H9 (cell line): ENCODE measurements at regions not wholly inside any gene's neighbourhood (a gene's known extent, or its start where the extent isn't known, plus 50 kb on each side); places are given as distances from the start of the nearest gene placed in this dataset.
A peak's percentile ranks its signal among the peaks of the same experiment; 100 is the strongest.

Experiments used
- DNase-seq: peaks from one replicate; pipeline ENCODE4 v3.0.0-alpha.2; 2017
- H2AFZ ChIP-seq: one replicate; pipeline ENCODE4 v1.6.1; 2013; ENCODE audit warnings: mild to moderate bottlenecking, low read length, control low read depth, moderate library complexity
- H2AK5ac ChIP-seq: 2 replicates; pipeline ENCODE4 v1.6.1; 2013; ENCODE audit warnings: low read length, control low read depth, mixed read lengths; ENCODE audit not compliant: insufficient read length
- H2BK120ac ChIP-seq: one replicate; pipeline ENCODE4 v1.6.1; 2013; ENCODE audit warnings: low read depth, mild to moderate bottlenecking, low read length, control low read depth, inconsistent platforms; ENCODE audit not compliant: poor library complexity, severe bottlenecking
- H2BK12ac ChIP-seq: 2 replicates; pipeline ENCODE4 v1.6.1; 2013; ENCODE audit warnings: low read length, control low read depth, mixed read lengths, low read depth; ENCODE audit not compliant: insufficient read length
- H2BK15ac ChIP-seq: 2 replicates; pipeline ENCODE4 v1.6.1; 2013; ENCODE audit warnings: low read depth, low read length, control low read depth
- H2BK20ac ChIP-seq: one replicate; pipeline ENCODE4 v1.6.1; 2013; ENCODE audit warnings: low read depth, mild to moderate bottlenecking, low read length, control low read depth, inconsistent platforms; ENCODE audit not compliant: poor library complexity, severe bottlenecking
- H2BK5ac ChIP-seq: 2 replicates; pipeline ENCODE4 v1.6.1; 2013; ENCODE audit warnings: low read length, control low read depth, mixed read lengths; ENCODE audit not compliant: insufficient read length
- H3K14ac ChIP-seq: 2 replicates; pipeline ENCODE4 v1.6.1; 2013; ENCODE audit warnings: low read length, control low read depth; ENCODE audit not compliant: insufficient read depth
- H3K18ac ChIP-seq: 2 replicates; pipeline ENCODE4 v1.6.1; 2013; ENCODE audit warnings: low read depth, mild to moderate bottlenecking, mixed read lengths, low read length, control low read depth; ENCODE audit not compliant: insufficient read length
- H3K23ac ChIP-seq: 2 replicates; pipeline ENCODE4 v1.6.1; 2013; ENCODE audit warnings: low read length, control low read depth, mixed read lengths, low read depth; ENCODE audit not compliant: insufficient read length
- H3K23me2 ChIP-seq: 2 replicates; pipeline ENCODE4 v1.6.1; 2013; ENCODE audit warnings: low read depth, mild to moderate bottlenecking, mixed read lengths, low read length, control low read depth; ENCODE audit not compliant: insufficient read length, poor library complexity, severe bottlenecking
- H3K27ac ChIP-seq: 2 replicates; pipeline ENCODE4 v1.5.1; 2013; ENCODE audit warnings: low read length, control low read depth, mixed read lengths, low read depth; ENCODE audit not compliant: insufficient read length
- H3K27me3 ChIP-seq: 2 replicates; pipeline ENCODE4 v1.6.1; 2013; ENCODE audit warnings: low read length, control low read depth, inconsistent platforms; ENCODE audit not compliant: insufficient read depth
- H3K4ac ChIP-seq: 2 replicates; pipeline ENCODE4 v1.6.1; 2013; ENCODE audit warnings: low read depth, mild to moderate bottlenecking, control low read depth, inconsistent platforms, low read length, moderate library complexity
- H3K4me1 ChIP-seq: 2 replicates; pipeline ENCODE4 v1.6.1; 2013; ENCODE audit warnings: low read length, control low read depth, inconsistent platforms; ENCODE audit not compliant: insufficient read depth
- H3K4me2 ChIP-seq: 2 replicates; pipeline ENCODE4 v1.6.1; 2013; ENCODE audit warnings: low read length, control low read depth, mixed read lengths; ENCODE audit not compliant: insufficient read length, insufficient read depth
- H3K56ac ChIP-seq: 2 replicates; pipeline ENCODE4 v1.6.1; 2013; ENCODE audit warnings: low read depth, mild to moderate bottlenecking, mixed read lengths, low read length, control low read depth; ENCODE audit not compliant: insufficient read length
- H3K79me1 ChIP-seq: 2 replicates; pipeline ENCODE4 v1.6.1; 2013; ENCODE audit warnings: low read depth, mild to moderate bottlenecking, moderate library complexity, low read length, control low read depth, inconsistent platforms; ENCODE audit not compliant: insufficient read depth, poor library complexity, severe bottlenecking
- H3K79me2 ChIP-seq: 2 replicates; pipeline ENCODE4 v1.6.1; 2013; ENCODE audit warnings: low read length, control low read depth, inconsistent platforms; ENCODE audit not compliant: insufficient read depth
- H3K9ac ChIP-seq: 2 replicates; pipeline ENCODE4 v1.6.1; 2013; ENCODE audit warnings: low read length, control low read depth, mixed read lengths; ENCODE audit not compliant: insufficient read length; ENCODE audit errors: extremely low read depth
- H3K9me3 ChIP-seq: one replicate; pipeline ENCODE4 v1.6.1; 2013; ENCODE audit warnings: low read depth, low read length, inconsistent platforms; ENCODE audit not compliant: control insufficient read depth
- H3T11ph ChIP-seq: one replicate; pipeline ENCODE4 v1.6.1; 2013; ENCODE audit warnings: mild to moderate bottlenecking, low read length, control low read depth, inconsistent platforms
- H4K20me1 ChIP-seq: one replicate; pipeline ENCODE4 v1.6.1; 2013; ENCODE audit not compliant: control insufficient read depth, insufficient read length, insufficient read depth
- H4K5ac ChIP-seq: 2 replicates; pipeline ENCODE4 v1.6.1; 2013; ENCODE audit warnings: low read depth, mild to moderate bottlenecking, mixed read lengths, low read length, control low read depth; ENCODE audit not compliant: insufficient read length
- H4K8ac ChIP-seq: replicated peaks from 2 replicates; pipeline ENCODE4 v1.6.1; 2013; ENCODE audit warnings: low read length, control low read depth, mixed read lengths, low read depth; ENCODE audit not compliant: insufficient read length
- H4K91ac ChIP-seq: 2 replicates; pipeline ENCODE4 v1.6.1; 2013; ENCODE audit warnings: low read depth, mild to moderate bottlenecking, moderate library complexity, mixed read lengths, low read length, control low read depth; ENCODE audit not compliant: insufficient read length
- H3K27ac Mint-ChIP-seq, 3 experiments: 2 replicates in 2 of 3; 3 replicates in 1 of 3; pipeline ENCODE4 v1.8.0; 2020 to 2021; ENCODE audit warnings: mixed read lengths in 3 of 3, mild to moderate bottlenecking in 1 of 3, moderate library complexity in 1 of 3
- H3K27me3 Mint-ChIP-seq: 2 replicates; pipeline ENCODE4 v1.8.0; 2021; ENCODE audit warnings: low read depth, mild to moderate bottlenecking, moderate library complexity, mixed read lengths
- H3K36me3 Mint-ChIP-seq, 3 experiments: 2 replicates in 2 of 3; 3 replicates in 1 of 3; pipeline ENCODE4 v1.8.0; 2020 to 2021; ENCODE audit warnings: low read depth in 3 of 3, mixed read lengths in 3 of 3; ENCODE audit not compliant: insufficient read depth in 1 of 3
- H3K4me1 Mint-ChIP-seq, 2 experiments: 2 replicates each; pipeline ENCODE4 v1.8.0; 2020; ENCODE audit warnings: mixed read lengths in 2 of 2
- H3K4me3 Mint-ChIP-seq, 2 experiments: 2 replicates in 1 of 2; 3 replicates in 1 of 2; pipeline ENCODE4 v1.8.0; 2020 to 2021; ENCODE audit warnings: mild to moderate bottlenecking in 2 of 2, mixed read lengths in 2 of 2, moderate library complexity in 1 of 2
- H3K9me3 Mint-ChIP-seq, 2 experiments: 2 replicates in 1 of 2; 3 replicates in 1 of 2; pipeline ENCODE4 v1.8.0; 2020; ENCODE audit warnings: mild to moderate bottlenecking in 2 of 2, mixed read lengths in 2 of 2, moderate library complexity in 1 of 2
- CTCF ChIP-seq: fragments of 200-600 bp; sonication (generic); conservative IDR thresholded peaks from 3 replicates; pipeline ENCODE4 v1.8.0; 2021; ENCODE audit warnings: antibody characterized with exemption, mild to moderate bottlenecking
- WGBS: extraction: QIAGEN DNeasy Blood & Tissue Kit; methylation state at CpG from one replicate; pipeline ENCODE4 v1.1.7; 2013; ENCODE audit warnings: missing lambda C conversion rate, low lambda C conversion rate, mixed read lengths; ENCODE audit not compliant: insufficient read length; ENCODE audit errors: extremely low coverage; 5-methylcytosine and 5-hydroxymethylcytosine counted together

- Histone ChIP-seq H4K8ac (no peak overlapping the region), H3K4ac (no peak overlapping the region), H2BK20ac (no peak overlapping the region), H3K27me3 (no peaks in the 10 kb centered on the region), H3K14ac (no peak overlapping the region), H3K79me2 (no peaks in the 10 kb centered on the region), H3T11ph (no peak overlapping the region), H3K9ac (no peak overlapping the region), H3K27ac (no peak overlapping the region), H3K4me1 (no peaks in the 10 kb centered on the region), H4K5ac (no peak overlapping the region), H3K18ac (no peak overlapping the region), H2BK15ac (no peak overlapping the region), H3K56ac (no peak overlapping the region), H2BK12ac (no peak overlapping the region), H2BK5ac (no peak overlapping the region), H2BK120ac (no peak overlapping the region), H3K23me2 (no peaks in the 10 kb centered on the region), H4K91ac (no peak overlapping the region), H3K79me1 (no peaks in the 10 kb centered on the region), H2AK5ac (no peak overlapping the region), H3K9me3 (no peaks in the 10 kb centered on the region), H3K4me2 (no peak overlapping the region), H2AFZ (no peak overlapping the region), H4K20me1 (no peaks in the 10 kb centered on the region), H3K23ac (no peak overlapping the region)
- H3K36me3 Mint-ChIP-seq, result no peaks in the 10 kb centered on the region
- H3K27ac Mint-ChIP-seq, result peak overlapping the region in 1 of 3 experiments; percentile 15; a peak in 1 of 7 replicates
- H3K4me3 Mint-ChIP-seq, result no peak overlapping the region
- peaks cover 15% of the 10 kb centered on the region in 2 experiments for H3K4me1 Mint-ChIP-seq
- TF ChIP-seq CTCF, result no peak
- no peaks in the 10 kb centered on the region for H3K27me3 Mint-ChIP-seq
- no CpG with 5 or more reads among the region's 1 CpG for WGBS
- DNase-seq, result no peak
- no peaks in the 10 kb centered on the region for H3K9me3 Mint-ChIP-seq
Measured at GRCh38 chr4:175263537-175263936, 345.4 kb downstream of the ADAM29 start.
